ENCODE measurements at regions not wholly inside any gene's neighbourhood (a gene's known extent, or its start where the extent isn't known, plus 50 kb on each side); places are given as distances from the start of the nearest gene placed in this dataset.

DNA sequence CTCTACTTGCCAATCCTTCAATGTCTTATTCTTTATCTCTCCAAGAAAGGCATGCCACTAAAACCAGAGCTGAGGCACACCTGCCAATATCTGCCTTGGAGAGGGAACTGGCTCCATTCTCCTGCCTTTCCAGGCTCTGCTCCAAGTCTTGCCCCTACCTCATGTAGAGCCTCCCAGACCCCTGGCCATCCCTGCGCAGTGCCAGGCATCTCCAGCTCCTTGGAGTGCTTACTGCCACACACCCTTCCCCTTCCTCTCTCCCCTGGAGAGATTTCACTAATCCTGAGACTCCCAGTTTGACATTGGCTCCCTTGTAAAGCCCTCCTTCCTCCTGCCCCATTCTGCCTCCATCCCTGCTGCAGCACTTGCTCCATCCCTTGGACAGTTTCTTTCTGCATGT is 255.2 kb upstream of the ZMIZ1 start:
- DNase-seq = no peak

DNA sequence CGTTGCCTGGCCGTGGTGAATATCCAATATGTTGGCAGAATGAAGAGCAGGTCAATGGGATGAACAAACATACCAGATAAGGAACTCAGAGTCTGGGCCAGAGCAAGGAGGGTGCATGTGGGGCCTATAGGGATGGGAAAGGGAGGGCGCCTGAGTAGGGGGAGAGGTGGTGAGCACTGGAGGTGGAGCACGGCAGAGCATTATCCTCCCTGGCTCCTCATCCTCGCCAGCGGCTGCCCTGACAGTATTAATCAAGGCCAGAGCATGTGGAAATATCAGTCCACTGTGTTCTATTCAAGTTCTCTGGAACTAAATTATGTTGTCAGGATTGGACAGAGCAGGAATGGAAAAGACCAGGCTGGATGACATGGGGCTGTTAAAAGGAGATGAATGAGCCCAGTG is 254.8 kb upstream of the ZMIZ1 start:
- DNase-seq = no peak

DNA sequence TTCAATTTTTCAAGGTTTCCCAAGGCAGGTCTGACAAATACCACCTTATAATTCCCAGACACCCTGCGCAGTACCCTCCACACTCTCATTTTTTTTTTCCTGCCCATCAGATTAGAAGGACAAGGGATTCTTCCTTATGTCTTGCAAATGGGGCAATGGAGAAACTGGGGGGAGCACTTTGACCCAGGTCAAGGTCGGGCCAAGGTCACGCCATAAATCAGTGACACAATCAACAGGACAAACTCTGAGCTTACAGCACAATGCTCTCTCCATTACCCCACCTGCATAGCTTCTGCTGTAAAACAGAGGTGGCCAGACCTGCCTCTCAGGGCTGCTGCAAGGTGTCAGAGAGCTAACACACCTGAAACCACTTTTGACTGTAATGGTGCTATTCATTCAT is 254.4 kb upstream of the ZMIZ1 start:
- DNase-seq = no peak

DNA sequence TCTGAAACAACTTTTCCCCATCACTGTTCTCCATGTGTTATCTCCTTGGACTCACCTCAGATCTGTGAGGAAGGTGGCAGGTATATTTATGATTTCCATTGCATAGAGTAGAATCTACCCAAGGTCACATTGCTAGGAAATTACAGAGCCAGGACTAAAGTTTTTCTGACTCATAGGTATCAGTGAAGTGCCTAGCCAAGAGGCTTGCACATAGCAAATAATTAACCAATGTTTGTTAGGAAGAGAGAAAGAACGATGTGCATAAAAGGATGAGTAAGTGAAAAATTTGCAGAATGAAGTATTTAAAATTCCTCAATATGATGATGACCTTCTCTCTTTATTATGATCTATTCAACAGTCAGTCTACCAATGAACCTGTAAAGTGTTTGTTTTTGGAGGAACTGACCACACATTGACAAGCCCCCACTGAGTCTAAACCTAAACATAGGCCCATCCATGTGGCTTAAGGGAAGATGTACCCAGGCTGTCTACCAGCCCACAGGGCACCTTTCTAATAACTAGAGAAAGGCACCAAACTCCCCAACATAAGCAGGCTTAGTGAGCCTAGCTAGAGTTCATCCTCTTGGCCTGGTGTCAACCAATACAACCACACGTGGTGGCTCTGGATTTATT is 252.9 kb upstream of the ZMIZ1 start:
- no peak for DNase-seq

DNA sequence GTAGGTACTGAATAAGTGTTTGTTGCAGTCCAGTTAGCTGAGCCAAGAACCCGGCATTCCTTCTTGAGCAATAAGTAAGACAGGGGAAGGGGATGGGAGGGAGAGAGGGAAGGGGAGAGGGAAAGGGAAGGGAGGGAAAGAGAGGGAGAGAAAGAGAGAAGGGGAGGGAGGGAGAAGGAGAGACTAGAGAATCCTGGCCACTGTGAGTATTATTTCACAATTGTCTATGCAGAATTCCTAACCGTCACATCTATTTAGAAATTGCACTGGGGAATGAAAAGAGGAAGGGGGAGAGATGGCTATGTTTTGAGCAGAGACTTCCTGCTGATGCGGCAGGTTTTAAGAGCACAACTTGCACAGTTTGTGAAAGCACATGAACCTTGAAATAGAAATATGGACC is 251.4 kb upstream of the ZMIZ1 start:
- peak; percentile 70 to 81 for DNase-seq

DNA sequence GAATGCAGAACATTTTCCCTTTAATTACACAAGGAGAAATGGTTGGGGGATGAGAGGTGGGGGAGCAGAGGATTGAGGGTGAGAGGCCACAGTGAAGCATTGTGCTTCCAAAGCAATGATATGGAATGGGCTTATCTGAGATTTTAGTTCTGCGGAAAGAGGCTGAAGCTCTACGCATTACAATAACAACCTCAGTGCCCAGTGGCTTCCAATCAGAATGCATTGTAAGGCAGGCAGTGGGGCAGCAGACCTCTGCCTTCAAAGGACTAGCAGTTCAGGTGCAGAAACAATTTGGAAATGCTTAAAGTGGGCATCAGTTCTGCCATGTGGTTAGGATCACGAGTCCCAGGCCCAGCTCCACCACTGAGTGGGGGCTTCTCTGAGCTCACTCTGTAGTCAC is 251.0 kb upstream of the ZMIZ1 start:
- DNase-seq = no peak

DNA sequence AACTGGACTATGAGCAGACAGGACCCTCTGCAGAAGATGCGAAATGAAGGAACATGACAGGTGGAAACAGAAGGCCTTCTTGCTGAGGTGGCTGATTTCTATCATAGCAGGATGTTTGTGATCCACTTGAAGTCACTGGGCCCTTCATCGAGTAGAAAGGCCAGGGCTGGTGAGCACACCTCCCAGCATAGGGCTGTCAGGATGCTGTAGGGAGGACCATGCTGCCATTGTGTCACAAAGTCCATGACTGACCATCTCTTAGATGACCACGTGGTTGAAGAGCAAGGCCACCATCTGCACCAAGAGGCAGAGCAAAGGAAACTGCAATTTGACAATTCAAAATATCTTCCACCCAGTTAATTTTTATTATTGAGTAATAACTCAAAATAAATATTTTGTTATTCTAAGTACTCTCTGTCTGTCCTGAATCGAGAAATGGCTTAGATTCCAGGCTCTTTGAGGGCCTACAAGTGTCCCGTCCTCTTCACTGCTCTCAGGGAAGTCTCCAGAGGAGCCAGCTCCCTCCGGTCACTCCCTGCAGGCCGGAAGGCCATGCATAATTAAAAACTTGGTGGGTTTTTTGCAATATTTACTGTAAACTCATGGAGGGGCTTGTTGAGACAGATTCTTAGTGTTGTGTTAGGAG is 249.3 kb upstream of the ZMIZ1 start:
- no peak for DNase-seq

DNA sequence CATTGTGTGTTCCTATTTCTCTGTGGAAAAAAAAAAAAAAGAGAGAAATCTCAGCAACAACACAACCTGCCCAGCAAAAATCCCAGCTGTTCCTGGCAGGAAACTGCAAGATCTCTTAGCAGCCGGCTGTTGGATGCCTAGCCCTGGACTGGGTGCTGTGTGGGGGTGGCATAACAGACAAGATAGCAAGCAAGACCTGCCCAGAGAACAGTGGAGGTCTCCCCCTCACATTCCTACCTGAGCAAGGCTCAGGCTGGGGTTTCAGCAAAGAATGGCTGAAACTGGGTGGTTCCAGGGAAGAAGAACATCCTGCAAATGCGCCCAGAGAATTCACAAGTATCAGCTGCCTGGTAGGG is 248.8 kb upstream of the ZMIZ1 start:
- DNase-seq = no peak

DNA sequence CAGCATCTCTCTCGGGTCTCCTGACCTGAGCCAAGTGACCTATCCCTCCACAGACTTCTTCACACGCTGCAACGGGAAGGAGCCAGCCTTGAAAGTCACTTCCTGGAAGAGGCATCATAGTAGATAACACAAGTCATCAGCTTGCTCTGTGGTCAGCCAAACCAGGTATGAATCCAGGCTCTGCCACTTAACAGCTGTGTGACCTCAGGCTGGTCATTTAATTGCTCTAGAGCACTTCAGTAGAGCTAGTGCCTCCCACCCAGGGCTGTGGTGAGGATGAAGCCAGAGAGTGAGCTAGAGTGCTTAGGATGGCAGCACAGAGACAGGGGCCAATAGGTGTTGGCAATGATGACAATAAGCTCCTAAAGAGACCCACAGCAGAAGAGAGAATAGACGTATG is 247.7 kb upstream of the ZMIZ1 start:
- DNase-seq = no peak

DNA sequence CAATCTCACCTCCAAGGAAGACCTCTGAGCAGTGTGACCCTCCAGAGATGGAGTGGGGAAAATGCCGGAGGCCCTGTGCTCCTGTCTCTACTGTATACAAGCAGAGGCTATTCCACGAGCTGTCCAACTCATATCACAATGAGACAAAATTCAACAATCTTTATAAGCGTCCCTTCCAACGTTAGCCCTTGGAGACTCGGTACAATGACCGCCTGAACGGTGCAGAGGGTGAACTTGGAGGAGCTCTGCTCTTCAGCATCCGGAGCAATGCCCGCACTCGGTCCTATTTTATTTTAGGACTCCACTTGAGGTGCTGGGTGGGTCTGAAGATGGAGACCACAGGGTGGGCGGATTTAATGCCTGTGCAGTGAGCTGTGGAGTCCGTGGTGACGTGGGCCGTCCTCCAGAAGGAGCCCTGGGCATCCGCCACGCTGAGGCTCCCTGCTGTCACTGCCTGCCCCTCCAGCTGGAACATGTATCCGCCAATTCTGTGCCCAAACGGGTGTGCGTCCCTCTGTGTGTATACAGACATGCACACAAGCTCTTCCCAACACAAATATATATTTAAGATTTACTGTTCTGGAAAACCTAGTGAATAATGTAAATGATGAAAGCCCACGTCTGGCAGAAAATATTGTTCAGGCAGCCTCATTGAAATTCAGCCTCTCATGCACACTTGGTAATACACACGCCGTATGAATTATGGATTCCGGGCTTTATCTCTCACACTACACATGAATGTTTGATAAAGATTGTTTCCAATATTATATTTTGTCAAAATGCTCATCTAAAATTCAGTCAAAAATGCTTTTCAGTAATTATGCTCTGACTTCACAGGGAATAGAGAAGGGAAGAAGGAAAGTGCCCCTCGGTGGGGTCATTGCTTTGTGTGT is 239.9 kb upstream of the ZMIZ1 start:
- no peak for DNase-seq

DNA sequence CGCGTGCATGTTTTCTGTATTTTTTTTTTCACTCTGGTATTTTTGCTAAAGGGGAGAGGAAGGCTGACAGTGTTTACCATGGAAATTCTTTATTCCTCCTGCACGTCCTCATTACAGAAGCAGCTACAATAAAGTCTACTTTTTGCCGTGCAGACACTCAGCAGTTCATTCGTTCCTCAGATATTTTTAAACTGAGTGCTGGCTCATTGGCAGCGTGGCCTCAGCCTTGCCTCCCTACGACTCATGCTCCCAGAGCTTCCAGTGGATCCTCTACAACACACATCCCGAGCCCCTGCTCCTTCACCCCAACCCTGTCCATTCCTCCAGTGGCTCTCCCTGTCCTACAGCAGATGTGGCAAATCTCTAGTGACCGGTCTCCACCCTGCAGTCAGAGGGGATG is 239.2 kb upstream of the ZMIZ1 start:
- no peak for DNase-seq

DNA sequence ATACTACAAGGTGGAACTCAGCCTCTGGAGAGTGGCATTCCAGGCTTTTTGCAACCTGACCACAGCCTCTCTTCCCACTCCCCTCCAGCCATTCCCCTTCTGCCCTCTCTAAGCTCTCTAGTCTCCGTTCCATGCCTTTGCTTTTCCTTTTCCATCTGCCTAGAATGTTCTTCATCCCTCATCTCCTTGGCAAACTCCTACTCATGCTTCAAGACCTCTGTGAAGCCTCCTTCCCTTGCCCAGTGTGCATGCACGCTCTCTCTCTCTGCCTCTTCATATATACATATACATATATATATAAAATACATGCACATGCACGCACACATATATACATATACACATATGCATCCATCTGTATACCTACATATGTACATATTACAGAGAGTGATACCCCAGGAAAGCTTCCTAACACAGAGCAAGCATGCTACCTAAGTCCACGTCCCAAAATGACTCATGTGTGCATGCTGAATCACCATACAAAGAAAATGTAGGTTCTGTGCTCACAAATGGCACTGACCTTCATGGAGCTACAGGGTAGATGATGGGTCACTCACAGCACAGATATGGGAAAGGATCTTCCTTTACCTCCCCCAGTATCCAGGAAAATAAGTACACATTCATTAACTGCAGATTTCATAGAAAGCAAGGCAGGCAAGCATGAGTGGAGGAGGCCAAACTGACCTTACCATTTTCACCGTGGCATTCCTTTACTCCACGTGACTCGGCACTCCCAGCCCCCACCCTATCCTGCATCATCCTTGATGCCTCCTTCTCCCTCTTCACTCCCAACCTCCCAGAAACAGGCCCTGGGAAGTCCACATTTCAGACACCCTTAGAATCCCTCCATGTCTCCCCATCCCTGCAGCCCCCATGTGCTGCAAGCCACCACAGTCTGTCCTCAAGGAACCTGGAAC is 238.4 kb upstream of the ZMIZ1 start:
- DNase-seq = no peak

DNA sequence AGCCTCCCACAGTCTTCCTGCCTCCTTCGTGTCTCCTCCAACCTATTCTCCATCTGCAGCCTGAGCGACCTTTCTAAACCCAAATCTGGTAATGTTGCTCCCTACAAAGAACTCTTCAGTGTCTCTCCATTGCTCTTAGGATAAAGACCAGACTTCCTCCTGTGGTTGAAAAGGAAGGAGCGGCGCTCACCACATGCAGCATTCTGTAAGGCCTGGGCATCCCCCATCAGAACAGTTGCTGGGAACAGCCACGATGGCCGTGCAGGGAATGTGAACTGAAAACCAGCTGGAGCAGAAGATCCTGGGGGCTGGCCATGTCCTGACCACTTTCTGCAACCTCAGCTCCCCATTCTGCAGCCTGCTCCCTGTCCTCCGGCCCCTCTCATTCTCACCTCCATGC is 237.8 kb upstream of the ZMIZ1 start:
- peak; percentile 97 for DNase-seq

DNA sequence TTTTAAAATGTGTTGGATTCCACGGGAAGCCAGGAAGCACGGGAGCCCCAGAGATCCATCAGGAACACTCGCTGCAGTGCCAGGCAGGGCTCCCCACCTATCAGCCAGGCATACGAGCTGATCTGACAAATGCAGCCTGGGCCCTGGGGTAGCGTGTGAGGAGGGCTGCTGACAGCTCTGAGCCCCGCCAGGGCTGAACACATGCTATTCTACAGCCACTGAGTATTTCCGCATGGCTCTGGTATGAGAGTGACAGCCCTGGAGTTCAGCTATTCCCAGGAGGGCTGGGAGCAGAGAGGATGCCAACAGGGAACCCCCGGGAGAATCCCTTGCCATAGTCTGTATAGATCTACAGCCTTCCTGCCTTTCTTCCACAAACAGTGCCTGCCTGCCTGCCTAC is 237.3 kb upstream of the ZMIZ1 start:
- no peak for DNase-seq

DNA sequence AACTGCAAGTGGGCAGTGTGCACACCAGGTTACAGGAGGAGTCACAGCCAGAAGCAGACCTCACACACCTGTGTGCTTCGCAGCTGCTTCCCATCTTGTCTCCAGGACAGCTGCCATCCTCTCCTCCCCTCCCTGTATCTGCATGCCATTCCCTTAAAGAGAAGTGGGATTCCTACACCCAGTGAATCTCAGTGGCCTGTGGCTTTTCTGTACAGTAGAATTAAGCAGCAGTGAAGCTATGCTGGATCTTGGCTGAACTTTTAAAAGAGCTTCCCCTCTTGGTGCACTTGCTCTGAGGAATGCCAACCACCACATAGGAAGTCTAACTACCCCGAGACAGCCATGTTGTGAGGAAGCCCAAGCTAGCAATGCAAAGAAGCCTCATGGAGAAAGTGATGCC is 236.5 kb upstream of the ZMIZ1 start:
- no peak for DNase-seq

DNA sequence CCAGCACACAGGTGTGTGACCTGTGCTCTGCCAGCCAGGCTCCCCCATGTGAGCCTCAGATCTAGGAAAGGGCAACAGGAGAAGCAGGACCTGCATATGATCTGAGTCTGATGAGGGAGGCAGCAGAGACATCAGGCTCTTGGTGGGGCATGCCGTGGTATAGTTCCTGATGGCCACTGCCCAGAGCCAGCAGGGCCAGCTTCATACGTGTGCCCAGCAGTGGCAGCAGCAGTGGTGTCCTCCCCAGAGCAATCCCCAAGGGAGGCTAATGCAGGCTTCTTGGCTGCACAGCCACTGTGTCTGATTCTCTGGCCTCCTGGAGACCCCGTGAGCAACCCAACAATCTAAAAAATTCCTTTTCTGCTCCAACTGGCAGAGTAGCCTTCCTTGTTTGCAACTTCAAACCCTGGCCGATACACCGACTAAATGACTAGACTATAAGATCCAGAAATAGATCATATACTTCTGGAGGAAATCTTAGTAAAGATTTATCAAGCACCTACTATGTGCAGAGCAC is 230.6 kb upstream of the ZMIZ1 start:
- DNase-seq = no peak

DNA sequence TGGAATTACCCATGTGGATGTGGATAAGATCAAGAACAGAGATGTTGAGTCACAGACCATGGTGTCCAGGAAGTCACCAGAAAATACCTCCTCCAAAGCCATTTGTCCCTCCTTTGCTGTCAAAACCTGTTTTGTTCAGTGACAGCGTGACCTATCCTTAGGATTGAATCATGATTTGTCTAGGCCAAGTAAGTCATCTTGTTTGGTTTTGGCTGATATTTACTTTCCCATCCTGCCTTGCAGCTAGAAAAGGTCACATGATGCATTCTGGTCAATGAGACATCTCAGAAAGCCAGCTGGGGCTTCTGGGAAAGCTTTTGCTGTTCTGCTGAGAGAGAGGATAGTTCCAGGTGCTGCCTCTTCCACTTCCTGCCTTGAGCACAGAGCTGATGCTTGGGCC is 225.3 kb upstream of the ZMIZ1 start:
- DNase-seq = no peak

DNA sequence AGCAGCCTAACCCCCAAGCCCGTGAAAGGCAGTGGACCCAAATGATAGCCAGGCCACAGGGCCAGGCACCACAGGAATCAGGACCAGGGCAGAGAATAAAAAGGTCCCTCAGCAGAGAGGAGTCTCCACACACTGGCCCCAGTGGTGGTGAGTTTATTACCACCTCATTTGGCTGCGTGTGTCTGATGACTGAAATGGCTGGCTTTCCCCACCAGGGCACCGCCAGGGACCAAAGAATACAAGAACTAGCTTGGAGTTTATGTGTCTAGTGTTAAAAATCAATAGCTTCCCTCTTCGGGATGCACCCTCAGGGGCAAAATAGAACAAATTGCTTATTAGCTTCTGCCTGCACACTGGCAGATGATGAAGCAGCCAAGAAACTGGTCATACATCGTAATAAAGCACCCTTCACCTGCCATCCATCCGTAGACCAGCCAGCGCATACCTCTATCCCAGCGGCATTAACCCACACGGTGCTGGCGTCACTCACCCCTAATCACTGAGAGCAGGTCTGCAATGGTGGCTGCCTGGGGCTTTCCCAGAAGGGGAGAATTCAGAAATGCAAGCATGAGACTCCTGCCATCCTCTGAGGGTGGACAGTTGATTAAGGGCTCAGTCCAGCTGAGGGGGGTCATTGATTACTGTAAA is 223.7 kb upstream of the ZMIZ1 start:
- no peak for DNase-seq

DNA sequence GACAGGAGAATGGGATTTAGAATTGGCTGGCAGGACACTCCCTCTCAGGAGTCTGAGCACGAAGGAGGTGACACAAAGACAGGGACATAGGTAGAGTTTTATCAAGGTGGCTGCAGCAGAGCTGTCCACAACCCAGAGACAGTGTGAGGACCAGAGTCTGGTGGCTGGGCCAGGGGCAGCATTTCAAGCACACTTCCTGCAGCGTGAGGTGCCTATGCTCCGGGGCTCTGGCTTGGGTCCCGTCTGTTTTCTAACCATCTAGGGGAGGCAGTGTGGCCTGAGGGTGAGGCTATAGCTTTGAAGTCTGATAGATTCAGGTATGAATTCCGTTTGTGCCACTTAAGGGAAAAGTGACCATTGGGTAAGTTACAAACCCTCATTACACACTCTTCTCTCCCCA is 222.7 kb upstream of the ZMIZ1 start:
- DNase-seq = no peak

DNA sequence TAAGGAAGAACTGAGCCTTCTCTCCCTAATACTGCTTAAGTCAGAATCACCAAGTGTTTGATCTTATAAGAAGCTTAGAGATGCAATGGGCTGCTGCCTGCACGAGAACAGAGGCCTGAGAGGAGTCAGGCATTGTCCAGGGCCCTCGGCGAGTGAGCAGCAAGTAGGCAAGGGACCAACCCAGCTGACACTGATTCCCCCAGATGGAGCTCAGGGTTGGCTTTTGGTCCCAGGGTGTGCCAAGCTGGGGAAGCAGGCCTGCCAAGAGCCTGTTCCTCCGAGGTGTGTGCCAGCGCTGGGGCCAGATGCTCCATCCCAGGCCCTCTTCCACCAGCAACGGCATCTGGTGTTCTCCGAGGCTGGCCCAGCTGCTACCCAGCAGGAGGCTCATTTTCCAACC is 222.0 kb upstream of the ZMIZ1 start:
- DNase-seq = no peak

DNA sequence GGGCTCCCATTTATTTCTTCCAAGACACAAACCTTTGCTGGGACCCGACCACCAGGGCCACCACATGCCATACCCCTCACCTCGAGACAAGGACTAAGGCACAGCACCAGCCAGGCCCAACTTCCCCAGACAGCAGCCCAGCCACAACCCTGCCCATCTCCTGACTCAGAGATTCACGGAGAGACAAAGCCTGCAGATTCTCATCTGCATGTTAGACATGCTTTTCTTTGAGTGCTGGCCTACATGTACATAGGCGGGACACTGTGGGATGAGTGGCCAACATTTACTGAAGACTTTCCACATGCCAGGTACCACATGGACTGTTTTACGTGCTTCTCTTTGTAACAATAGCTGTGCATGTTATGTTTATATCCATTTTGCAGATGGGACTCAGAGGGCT is 221.3 kb upstream of the ZMIZ1 start:
- no peak for DNase-seq

DNA sequence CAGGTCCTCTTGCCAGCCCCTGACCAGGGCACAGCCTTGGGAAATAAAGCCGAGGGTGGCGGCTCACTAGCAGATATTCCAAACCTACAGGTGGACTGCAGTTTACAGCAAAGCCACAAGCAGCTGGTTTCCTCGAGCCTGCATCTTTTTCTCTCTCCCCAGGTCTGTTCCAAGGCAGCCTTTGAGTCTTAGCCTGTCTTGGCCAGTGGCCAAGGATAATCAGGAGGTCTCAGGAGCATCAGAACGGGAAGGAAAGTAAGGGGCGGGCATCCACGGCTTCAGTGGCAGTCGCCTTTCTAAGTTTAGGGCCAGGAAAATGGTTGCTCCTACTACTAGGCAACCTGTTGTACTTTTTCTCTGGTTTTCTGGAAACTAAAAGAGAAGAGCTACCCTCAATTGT is 219.7 kb upstream of the ZMIZ1 start:
- DNase-seq = no peak

DNA sequence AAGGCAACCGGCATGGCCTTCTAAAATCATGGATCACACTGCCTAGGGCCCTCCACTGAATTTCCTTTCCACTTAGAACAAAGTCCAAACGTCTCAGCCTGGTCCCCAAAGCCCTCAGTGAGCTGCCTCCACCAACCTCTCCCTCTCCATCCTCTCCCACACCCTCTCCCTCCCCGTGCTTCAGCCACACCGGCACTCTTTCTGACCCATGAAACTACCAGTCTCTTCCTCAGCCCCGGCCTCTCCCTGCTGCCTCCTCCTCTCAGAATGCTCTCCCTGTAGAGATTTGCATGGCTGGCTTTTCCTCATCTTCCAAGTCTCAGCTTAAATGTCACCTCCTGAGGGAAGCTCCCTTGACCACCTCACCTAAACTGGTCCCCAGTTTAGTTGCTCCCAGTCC is 219.0 kb upstream of the ZMIZ1 start:
- no peak for DNase-seq

Measured in Kasumi-1 (cell line).